ENCODE measurements at regions not wholly inside any gene's neighbourhood (a gene's known extent, or its start where the extent isn't known, plus 50 kb on each side); places are given as distances from the start of the nearest gene placed in this dataset.
"Not testable (repeated sequence)": the region's sequence is repeated elsewhere in the genome, so short reads cannot be mapped to it uniquely, and the experiment has no call there.

DNA sequence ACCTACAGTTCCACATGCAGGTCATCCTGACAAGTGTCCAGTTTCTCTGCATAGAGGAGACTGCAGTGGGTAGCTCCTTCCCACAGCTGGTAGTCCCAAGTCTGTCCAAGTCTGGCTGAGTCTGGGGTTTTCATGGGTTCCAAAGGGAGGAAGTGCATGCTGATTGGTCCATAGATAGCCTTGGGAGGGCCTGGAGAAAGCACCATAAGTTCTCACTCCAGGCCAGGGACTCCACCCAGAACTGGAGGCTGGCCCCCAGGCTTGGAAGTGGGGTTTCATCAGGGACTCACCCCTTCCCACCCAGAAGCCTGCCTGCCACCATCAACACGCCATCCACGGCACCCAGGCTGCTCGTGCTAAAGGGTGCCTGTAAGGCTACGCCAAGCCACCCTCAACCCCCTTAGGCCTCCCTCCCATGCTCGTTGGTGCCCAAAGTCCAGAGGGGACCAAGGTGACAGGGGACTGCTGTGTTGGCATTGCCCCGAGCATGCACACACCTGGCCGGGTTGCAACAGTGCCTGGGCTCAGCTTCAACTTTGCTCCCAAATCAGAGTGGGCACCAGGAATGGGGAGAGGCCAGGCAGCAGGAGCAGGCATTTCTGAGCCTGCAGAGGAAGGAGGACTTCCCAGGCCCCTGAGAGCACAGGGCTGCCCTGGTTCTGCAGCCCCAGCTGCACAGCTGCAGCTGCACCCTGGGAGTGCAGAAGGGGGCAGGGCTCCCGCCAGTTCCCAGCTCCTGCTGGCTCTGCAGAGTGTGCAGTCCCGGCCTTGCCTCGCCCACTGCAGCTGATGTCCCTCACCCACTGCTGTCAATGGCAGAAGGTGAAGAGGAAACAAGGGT is 116.5 kb upstream of the MAP2 start:
- TF ChIP-seq, protein P1, sequence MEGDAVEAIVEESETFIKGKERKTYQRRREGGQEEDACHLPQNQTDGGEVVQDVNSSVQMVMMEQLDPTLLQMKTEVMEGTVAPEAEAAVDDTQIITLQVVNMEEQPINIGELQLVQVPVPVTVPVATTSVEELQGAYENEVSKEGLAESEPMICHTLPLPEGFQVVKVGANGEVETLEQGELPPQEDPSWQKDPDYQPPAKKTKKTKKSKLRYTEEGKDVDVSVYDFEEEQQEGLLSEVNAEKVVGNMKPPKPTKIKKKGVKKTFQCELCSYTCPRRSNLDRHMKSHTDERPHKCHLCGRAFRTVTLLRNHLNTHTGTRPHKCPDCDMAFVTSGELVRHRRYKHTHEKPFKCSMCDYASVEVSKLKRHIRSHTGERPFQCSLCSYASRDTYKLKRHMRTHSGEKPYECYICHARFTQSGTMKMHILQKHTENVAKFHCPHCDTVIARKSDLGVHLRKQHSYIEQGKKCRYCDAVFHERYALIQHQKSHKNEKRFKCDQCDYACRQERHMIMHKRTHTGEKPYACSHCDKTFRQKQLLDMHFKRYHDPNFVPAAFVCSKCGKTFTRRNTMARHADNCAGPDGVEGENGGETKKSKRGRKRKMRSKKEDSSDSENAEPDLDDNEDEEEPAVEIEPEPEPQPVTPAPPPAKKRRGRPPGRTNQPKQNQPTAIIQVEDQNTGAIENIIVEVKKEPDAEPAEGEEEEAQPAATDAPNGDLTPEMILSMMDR (IDR thresholded peaks at IDR 0.05) = no peak
- no peak for DNase-seq (ENCODE audit: low spot score)
- Histone ChIP-seq H3K27ac (no peak overlapping the region), H3K4me3 (no peak overlapping the region)

- TF ChIP-seq, protein P1 (IDR thresholded peaks at IDR 0.05) = no peak
- Histone ChIP-seq H3K4me3 (no peak overlapping the region), H3K27ac (no peak overlapping the region)
- no peak for DNase-seq (ENCODE audit: low spot score)
Measured at GRCh38 chr2:209308415-209308814, 115.4 kb upstream of the MAP2 start.

GRCh38 chr2:209311948-209312347 is 111.9 kb upstream of the MAP2 start:
- H3K4me3 ChIP-seq = no peak overlapping the region
- TF ChIP-seq, protein P1 (IDR thresholded peaks at IDR 0.05) = no peak
- no peak for DNase-seq (ENCODE audit: low spot score)
- H3K27ac ChIP-seq = no peak overlapping the region

DNA sequence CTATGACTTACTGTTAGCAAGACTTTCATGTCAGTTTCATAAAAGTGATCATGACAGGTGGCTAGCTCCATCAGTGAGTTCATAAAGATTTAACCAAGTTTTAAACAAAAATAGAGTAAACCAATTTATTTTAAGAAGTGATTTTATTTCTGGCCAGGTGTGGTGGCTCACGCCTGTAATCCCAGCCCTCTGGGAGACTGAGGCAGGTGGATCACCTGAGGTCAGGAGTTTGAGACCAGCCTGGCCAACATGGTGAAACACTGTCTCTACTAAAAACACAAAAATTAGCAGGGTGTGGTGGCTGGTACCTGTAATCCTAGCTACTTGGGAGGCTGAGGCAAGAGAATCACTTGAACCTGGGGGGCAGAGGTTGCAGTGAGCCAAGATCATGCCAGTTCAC is 111.4 kb upstream of the MAP2 start:
- not testable (repeated sequence) for H3K4me3 ChIP-seq; DNase-seq (ENCODE audit: low spot score); H3K27ac ChIP-seq

DNA sequence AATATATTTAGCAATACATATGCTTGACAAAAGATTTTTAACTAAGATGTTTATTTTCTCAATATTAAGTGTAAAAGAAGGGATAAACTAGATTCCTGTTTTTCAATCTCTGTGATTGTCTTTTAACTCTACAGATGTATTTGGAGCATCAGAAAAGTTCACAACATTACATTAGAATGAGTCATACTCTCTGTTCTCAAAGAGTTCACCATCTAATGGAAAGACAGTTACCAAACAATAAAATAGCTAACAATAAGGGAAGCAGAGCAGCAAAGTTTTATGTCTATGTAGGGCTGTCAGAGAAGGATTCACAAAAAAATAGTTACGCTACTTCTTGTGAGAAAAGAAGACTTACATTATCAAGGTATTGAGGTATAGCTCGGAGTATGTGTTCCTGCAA is 109.2 kb upstream of the MAP2 start:
- DNase-seq (ENCODE audit: low spot score) = no peak
- TF ChIP-seq, protein P1 (IDR thresholded peaks at IDR 0.05) = no peak
- Histone ChIP-seq H3K27ac (no peak overlapping the region), H3K4me3 (no peak overlapping the region)

- TF ChIP-seq, protein P1 (IDR thresholded peaks at IDR 0.05) = no peak
- DNase-seq (ENCODE audit: low spot score) = no peak
- no peak overlapping the region for H3K27ac ChIP-seq
Measured at GRCh38 chr2:209316141-209316540, 107.7 kb upstream of the MAP2 start.

GRCh38 chr2:209321076-209321475 is 102.8 kb upstream of the MAP2 start:
- no peak for DNase-seq (ENCODE audit: low spot score)
- TF ChIP-seq, protein P1 (IDR thresholded peaks at IDR 0.05) = no peak
- Histone ChIP-seq H3K4me3 (no peak overlapping the region), H3K27ac (no peak overlapping the region)

More at GRCh38 chr2:209316141-209316540, 107.7 kb upstream of the MAP2 start:
- H3K4me3 ChIP-seq = no peak overlapping the region
